ENCODE measurements at regions not wholly inside any gene's neighbourhood (a gene's known extent, or its start where the extent isn't known, plus 50 kb on each side); places are given as distances from the start of the nearest gene placed in this dataset.

DNA sequence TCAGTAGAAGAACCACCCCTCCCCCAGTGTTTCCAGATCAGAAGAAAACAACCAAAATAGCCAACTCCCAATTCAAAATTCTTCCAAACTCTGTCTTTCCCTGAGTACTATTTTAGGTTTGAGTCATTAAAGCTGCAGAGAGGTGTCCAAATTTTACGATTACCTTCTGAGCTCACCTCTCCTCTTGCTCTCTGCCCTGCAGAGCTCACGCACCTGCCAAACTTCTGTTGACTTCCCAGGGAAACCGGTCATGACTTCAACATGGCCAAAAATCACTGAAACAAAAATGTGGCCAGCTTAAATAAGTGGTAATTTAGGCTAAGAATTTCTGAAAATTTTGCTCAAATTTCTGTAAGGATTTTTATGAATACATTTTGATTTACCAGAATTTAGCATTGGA is 70.9 kb upstream of the OTX2 start:
- TF ChIP-seq EZH2 (IDR thresholded peaks at IDR 0.05; ENCODE audit: borderline replicate concordance) = no peak
- TF ChIP-seq, protein P1, sequence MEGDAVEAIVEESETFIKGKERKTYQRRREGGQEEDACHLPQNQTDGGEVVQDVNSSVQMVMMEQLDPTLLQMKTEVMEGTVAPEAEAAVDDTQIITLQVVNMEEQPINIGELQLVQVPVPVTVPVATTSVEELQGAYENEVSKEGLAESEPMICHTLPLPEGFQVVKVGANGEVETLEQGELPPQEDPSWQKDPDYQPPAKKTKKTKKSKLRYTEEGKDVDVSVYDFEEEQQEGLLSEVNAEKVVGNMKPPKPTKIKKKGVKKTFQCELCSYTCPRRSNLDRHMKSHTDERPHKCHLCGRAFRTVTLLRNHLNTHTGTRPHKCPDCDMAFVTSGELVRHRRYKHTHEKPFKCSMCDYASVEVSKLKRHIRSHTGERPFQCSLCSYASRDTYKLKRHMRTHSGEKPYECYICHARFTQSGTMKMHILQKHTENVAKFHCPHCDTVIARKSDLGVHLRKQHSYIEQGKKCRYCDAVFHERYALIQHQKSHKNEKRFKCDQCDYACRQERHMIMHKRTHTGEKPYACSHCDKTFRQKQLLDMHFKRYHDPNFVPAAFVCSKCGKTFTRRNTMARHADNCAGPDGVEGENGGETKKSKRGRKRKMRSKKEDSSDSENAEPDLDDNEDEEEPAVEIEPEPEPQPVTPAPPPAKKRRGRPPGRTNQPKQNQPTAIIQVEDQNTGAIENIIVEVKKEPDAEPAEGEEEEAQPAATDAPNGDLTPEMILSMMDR (IDR thresholded peaks at IDR 0.05; ENCODE audit: poor library complexity) = no peak
- TF ChIP-seq EZH2phosphoT487 (IDR thresholded peaks at IDR 0.05; ENCODE audit: low read depth, severe bottlenecking, unreplicated experiment) = no peak

Data from hepatocyte (in vitro differentiated cells).